Transverse colon (tissue), 3 donors: ENCODE measurements at regions not wholly inside any gene's neighbourhood (a gene's known extent, or its start where the extent isn't known, plus 50 kb on each side); places are given as distances from the start of the nearest gene placed in this dataset.

Experiments
- EP300 ChIP-seq: sonication (generic); formaldehyde crosslinking; IDR thresholded peaks from one replicate; pipeline ENCODE4 v1.6.1; 2017; ENCODE audit warnings: antibody characterized with exemption, low read depth
- POLR2A ChIP-seq: fragments of 450-650 bp; IDR thresholded peaks from one replicate; pipeline ENCODE4 v1.6.1; 2016; ENCODE audit warnings: antibody characterized with exemption, mild to moderate bottlenecking, moderate library complexity
- TF ChIP-seq, protein P1 (sequence below), 5 experiments: fragments of 200-600 bp in 3 of 5; fragments of 450-650 bp in 2 of 5; sonication (generic) in 3 of 5; IDR thresholded peaks; 1 replicate in 2 of 5; 2 replicates in 3 of 5; pipeline ENCODE4 v1.5.1; 2016 to 2017; ENCODE audit warnings: antibody characterized with exemption in 5 of 5, inconsistent platforms in 3 of 5, mild to moderate bottlenecking in 2 of 5, moderate library complexity in 1 of 5

DNA sequence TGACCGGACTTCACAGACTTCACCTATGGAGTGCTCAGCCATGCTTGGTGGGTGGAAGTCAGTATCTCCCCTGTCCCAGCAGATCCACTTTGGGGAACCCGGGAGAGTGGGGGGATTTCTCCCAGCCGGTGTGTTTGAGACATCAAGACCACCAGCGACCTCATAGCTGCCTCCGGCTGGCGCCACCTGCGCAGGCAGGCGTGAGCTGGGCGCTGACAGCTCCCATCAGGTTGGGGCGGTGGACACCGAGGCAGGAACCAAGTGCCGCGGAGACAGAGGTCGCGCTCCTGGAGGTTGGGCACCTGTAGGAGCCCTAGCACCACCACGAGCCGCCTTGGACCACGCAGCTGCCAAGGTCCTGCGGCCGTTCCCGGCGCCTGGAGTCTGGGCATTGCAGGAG lies 124.0 kb upstream of the LARP1 start:
- TF ChIP-seq, protein P1, sequence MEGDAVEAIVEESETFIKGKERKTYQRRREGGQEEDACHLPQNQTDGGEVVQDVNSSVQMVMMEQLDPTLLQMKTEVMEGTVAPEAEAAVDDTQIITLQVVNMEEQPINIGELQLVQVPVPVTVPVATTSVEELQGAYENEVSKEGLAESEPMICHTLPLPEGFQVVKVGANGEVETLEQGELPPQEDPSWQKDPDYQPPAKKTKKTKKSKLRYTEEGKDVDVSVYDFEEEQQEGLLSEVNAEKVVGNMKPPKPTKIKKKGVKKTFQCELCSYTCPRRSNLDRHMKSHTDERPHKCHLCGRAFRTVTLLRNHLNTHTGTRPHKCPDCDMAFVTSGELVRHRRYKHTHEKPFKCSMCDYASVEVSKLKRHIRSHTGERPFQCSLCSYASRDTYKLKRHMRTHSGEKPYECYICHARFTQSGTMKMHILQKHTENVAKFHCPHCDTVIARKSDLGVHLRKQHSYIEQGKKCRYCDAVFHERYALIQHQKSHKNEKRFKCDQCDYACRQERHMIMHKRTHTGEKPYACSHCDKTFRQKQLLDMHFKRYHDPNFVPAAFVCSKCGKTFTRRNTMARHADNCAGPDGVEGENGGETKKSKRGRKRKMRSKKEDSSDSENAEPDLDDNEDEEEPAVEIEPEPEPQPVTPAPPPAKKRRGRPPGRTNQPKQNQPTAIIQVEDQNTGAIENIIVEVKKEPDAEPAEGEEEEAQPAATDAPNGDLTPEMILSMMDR (IDR thresholded peaks at IDR 0.05), result no peak
- TF ChIP-seq POLR2A (no peak), EP300 (no peak)
